ENCODE measurements at regions not wholly inside any gene's neighbourhood (a gene's known extent, or its start where the extent isn't known, plus 50 kb on each side); places are given as distances from the start of the nearest gene placed in this dataset.

- TF ChIP-seq, protein P1, sequence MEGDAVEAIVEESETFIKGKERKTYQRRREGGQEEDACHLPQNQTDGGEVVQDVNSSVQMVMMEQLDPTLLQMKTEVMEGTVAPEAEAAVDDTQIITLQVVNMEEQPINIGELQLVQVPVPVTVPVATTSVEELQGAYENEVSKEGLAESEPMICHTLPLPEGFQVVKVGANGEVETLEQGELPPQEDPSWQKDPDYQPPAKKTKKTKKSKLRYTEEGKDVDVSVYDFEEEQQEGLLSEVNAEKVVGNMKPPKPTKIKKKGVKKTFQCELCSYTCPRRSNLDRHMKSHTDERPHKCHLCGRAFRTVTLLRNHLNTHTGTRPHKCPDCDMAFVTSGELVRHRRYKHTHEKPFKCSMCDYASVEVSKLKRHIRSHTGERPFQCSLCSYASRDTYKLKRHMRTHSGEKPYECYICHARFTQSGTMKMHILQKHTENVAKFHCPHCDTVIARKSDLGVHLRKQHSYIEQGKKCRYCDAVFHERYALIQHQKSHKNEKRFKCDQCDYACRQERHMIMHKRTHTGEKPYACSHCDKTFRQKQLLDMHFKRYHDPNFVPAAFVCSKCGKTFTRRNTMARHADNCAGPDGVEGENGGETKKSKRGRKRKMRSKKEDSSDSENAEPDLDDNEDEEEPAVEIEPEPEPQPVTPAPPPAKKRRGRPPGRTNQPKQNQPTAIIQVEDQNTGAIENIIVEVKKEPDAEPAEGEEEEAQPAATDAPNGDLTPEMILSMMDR (IDR thresholded peaks at IDR 0.05; ENCODE audit: low read length), result no peak
- no peak for TF ChIP-seq EZH2 (IDR thresholded peaks at IDR 0.05; ENCODE audit: borderline replicate concordance, low read length)
Measured at GRCh38 chr1:115459161-115459560, 121.1 kb upstream of the NGF start.

Data from OCI-LY1 (cell line).